Stomach (tissue), 8 donors: ENCODE measurements at regions not wholly inside any gene's neighbourhood (a gene's known extent, or its start where the extent isn't known, plus 50 kb on each side); places are given as distances from the start of the nearest gene placed in this dataset.
A peak's percentile ranks its signal among the peaks of the same experiment; 100 is the strongest.

Source experiments
- DNase-seq, 2 donors: peaks; one replicate each; pipeline versions ENCODE4 v3.0.0 to v3.0.0-alpha.2; 2013 to 2019
- H3K27ac ChIP-seq, 5 donors: fragments of 200-600 bp in 4 of 5; sonication (generic) in 4 of 5; one replicate each; pipeline ENCODE4 v1.5.1; 2013 to 2019; ENCODE audit warnings: mild to moderate bottlenecking in 1 of 5, moderate library complexity in 1 of 5
- H3K27me3 ChIP-seq, 3 donors: fragments of 200-600 bp; sonication (generic); one replicate each; pipeline ENCODE4 v1.5.1; 2017 to 2019; ENCODE audit warnings: mixed run types in 1 of 3
- H3K36me3 ChIP-seq, 4 donors: fragments of 200-600 bp; sonication (generic); 1 replicate in 3 of 4; 2 replicates in 1 of 4; pipeline ENCODE4 v1.5.1; 2016 to 2019
- H3K4me1 ChIP-seq, 4 donors: fragments of 200-600 bp; sonication (generic); one replicate each; pipeline ENCODE4 v1.5.1; 2016 to 2019
- H3K4me3 ChIP-seq, 4 donors: fragments of 200-600 bp; sonication (generic) in 3 of 4; one replicate each; pipeline ENCODE4 v1.5.1; 2016 to 2019; ENCODE audit warnings: mild to moderate bottlenecking in 1 of 4
- H3K9me3 ChIP-seq, 4 donors: fragments of 200-600 bp; sonication (generic); one replicate each; pipeline ENCODE4 v1.5.1; 2016 to 2019
- CTCF ChIP-seq, 7 experiments: fragments of 450-650 bp in 4 of 7; fragments of 200-600 bp in 3 of 7; sonication (generic) in 3 of 7; IDR thresholded peaks; one replicate each; pipeline ENCODE4 v1.5.1; 2016 to 2019; ENCODE audit warnings: antibody characterized with exemption in 7 of 7, control low read depth in 2 of 7, mild to moderate bottlenecking in 1 of 7
- EP300 ChIP-seq: sonication (generic); formaldehyde crosslinking; IDR thresholded peaks from one replicate; pipeline ENCODE4 v1.6.1; 2017; ENCODE audit warnings: antibody characterized with exemption
- POLR2A ChIP-seq, 4 donors: fragments of 450-650 bp; IDR thresholded peaks; one replicate each; pipeline ENCODE4 v1.6.1; 2016; ENCODE audit warnings: antibody characterized with exemption in 4 of 4, control low read depth in 2 of 4, mild to moderate bottlenecking in 1 of 4, moderate library complexity in 1 of 4
- POLR2AphosphoS5 ChIP-seq, 3 donors: sonication (generic); formaldehyde crosslinking; IDR thresholded peaks; one replicate each; pipeline ENCODE4 v1.6.1; 2016; ENCODE audit warnings: antibody characterized with exemption in 3 of 3
- WGBS, 5 donors: extraction: QIAGEN DNeasy Blood & Tissue Kit in 3 of 5; methylation state at CpG; one replicate each; pipeline versions ENCODE4 v1.1.5 to v1.1.7; 2013 to 2018; 5-methylcytosine and 5-hydroxymethylcytosine counted together
- intact Hi-C: fragments of 100-400 bp; cut with DNase I; formaldehyde crosslinking; loops from one replicate; pipeline ENCODE4 v1.15.1; 2023; ENCODE audit warnings: low total_unique reads
- donor health status: healthy with polysubstance abuse.
- donor health status: Bipolar disorder and iron deficiency.
- donor health status: healthy.

GRCh38 chr6:40695114-40695513 lies 108.0 kb upstream of the LRFN2 start:
- H3K4me3 ChIP-seq: no peak overlapping the region
- no peaks in the 10 kb centered on the region for H3K9me3 ChIP-seq
- TF ChIP-seq POLR2A (IDR thresholded peaks at IDR 0.05): no peak
- H3K27ac ChIP-seq: peak overlapping the region in 1 of 5 donors; percentile 29
- intact Hi-C loops: no loop called here
- H3K27me3 ChIP-seq: no peaks in the 10 kb centered on the region
- WGBS, 5 donors: 5 to 28% (median 16%) methylated on average over 2 of the region's 2 CpGs
- peaks cover 0 to 11% (median 0%) of the 10 kb centered on the region in 4 donors for H3K4me1 ChIP-seq
- no peaks in the 10 kb centered on the region for H3K36me3 ChIP-seq
- peak in 1 of 2 donors; percentile 67 for DNase-seq

- Histone ChIP-seq H3K27me3 (no peaks in the 10 kb centered on the region), H3K9me3 (no peaks in the 10 kb centered on the region), H3K36me3 (no peaks in the 10 kb centered on the region), H3K4me3 (no peak overlapping the region), H3K27ac (no peak overlapping the region), H3K4me1 (peaks cover 0 to 9% (median 0%) of the 10 kb centered on the region in 4 donors)
- DNase-seq: no peak
- TF ChIP-seq POLR2A (IDR thresholded peaks at IDR 0.05) (no peak), CTCF (IDR thresholded peaks at IDR 0.05) (no peak), EP300 (no peak)
- intact Hi-C loops: no loop called here
- WGBS, 5 donors: 81 to 95% (median 90%) methylated on average over 3 of the region's 3 CpGs
Observed at GRCh38 chr6:40693768-40694167, 106.6 kb upstream of the LRFN2 start.

GRCh38 chr6:40692337-40692736 lies 105.2 kb upstream of the LRFN2 start:
- Histone ChIP-seq H3K27ac (no peak overlapping the region), H3K4me3 (no peak overlapping the region), H3K4me1 (peaks cover 0 to 16% (median 4%) of the 10 kb centered on the region in 4 donors), H3K9me3 (no peaks in the 10 kb centered on the region), H3K36me3 (no peaks in the 10 kb centered on the region), H3K27me3 (no peaks in the 10 kb centered on the region)
- no peak for DNase-seq
- 68 to 90% (median 81%) methylated on average over 2 of the region's 2 CpGs for WGBS, 5 donors
- intact Hi-C loops: no loop called here
- TF ChIP-seq CTCF (IDR thresholded peaks at IDR 0.05) (no peak), POLR2AphosphoS5 (IDR thresholded peaks at IDR 0.05) (no peak)

DNA sequence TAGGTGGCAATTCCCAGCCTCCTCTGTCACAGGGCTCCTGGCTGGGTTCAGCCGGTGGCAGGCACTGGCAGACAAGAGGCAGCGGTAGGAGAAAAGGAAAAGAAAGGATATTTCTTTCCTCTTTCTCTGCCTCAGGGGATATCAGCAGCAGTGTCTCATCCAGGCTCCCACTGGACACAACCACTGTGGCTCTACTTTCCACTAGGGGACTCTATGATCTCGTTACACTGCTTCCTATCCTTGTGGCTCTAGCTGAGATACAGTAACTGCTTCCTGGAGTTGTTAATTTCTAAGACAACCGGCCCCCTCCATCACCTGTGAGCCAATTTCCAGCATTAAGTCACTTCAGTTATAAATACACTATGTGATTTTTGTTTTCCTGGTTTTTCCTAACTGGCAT lies 102.0 kb upstream of the LRFN2 start:
- Histone ChIP-seq H3K27me3 (no peaks in the 10 kb centered on the region), H3K4me3 (no peak overlapping the region), H3K27ac (peak overlapping the region in 1 of 5 donors; percentile 11), H3K9me3 (peaks cover 7 to 13% (median 8%) of the 10 kb centered on the region in 4 donors), H3K4me1 (peaks cover 0 to 7% (median 7%) of the 10 kb centered on the region in 4 donors), H3K36me3 (no peaks in the 10 kb centered on the region)
- intact Hi-C loops: no loop called here
- 59 to 88% (median 68%) methylated on average over 4 of the region's 4 CpGs for WGBS, 5 donors
- DNase-seq: no peak
- TF ChIP-seq CTCF (IDR thresholded peaks at IDR 0.05): no peak
- no peak for TF ChIP-seq EP300
- TF ChIP-seq POLR2AphosphoS5 (IDR thresholded peaks at IDR 0.05): no peak
- TF ChIP-seq POLR2A (IDR thresholded peaks at IDR 0.05): no peak

GRCh38 chr6:40688214-40688761 lies 101.1 kb upstream of the LRFN2 start:
- Histone ChIP-seq H3K9me3 (peaks cover 7 to 13% (median 8%) of the 10 kb centered on the region in 4 donors), H3K27me3 (no peaks in the 10 kb centered on the region), H3K27ac (peak overlapping the region in 1 of 5 donors; percentile 11), H3K4me3 (no peak overlapping the region), H3K36me3 (no peaks in the 10 kb centered on the region), H3K4me1 (peaks cover 0 to 7% (median 7%) of the 10 kb centered on the region in 4 donors)
- intact Hi-C loops: no loop called here
- 30 to 54% (median 40%) methylated on average over 7 of the region's 7 CpGs for WGBS, 5 donors
- no peak for DNase-seq
- TF ChIP-seq CTCF (IDR thresholded peaks at IDR 0.05) (no peak), POLR2AphosphoS5 (IDR thresholded peaks at IDR 0.05) (peak in 1 of 3 donors; percentile 23)
